SK-N-SH treated with all-trans-retinoic acid at 6 μM for 48 hours (cell line): ENCODE measurements at regions not wholly inside any gene's neighbourhood (a gene's known extent, or its start where the extent isn't known, plus 50 kb on each side); places are given as distances from the start of the nearest gene placed in this dataset.

Experiments
- ATAC-seq: fragments of 200-7000 bp; cut with Tn5 transposase; 3 replicates; pipeline ENCODE4 v1.9.1; 2020; ENCODE audit warnings: mild to moderate bottlenecking, moderate library complexity
- ARNTL ChIP-seq: fragments of 450-650 bp; formaldehyde crosslinking; IDR thresholded peaks from 2 replicates; pipeline ENCODE4 v1.5.0; 2020; ENCODE audit warnings: low read depth, mild to moderate bottlenecking, moderate library complexity, borderline replicate concordance
- OSR1 ChIP-seq: fragments of 250-450 bp; sonication (Bioruptor Pico); IDR thresholded peaks from 2 replicates; pipeline ENCODE4 v1.8.0; 2022; ENCODE audit warnings: moderate library complexity, mild to moderate bottlenecking, inconsistent platforms
- ZNF8 ChIP-seq: fragments of 450-650 bp; formaldehyde crosslinking; IDR thresholded peaks from 2 replicates; pipeline ENCODE4 v1.5.0; 2020; ENCODE audit warnings: mild to moderate bottlenecking, moderate library complexity

- ATAC-seq: no peak
- no peak for TF ChIP-seq OSR1 (CRISPR knock-in tag)
- no peak for TF ChIP-seq ARNTL (CRISPR knock-in tag)
- no peak for TF ChIP-seq ZNF8 (CRISPR knock-in tag)
These were observed 50.9 kb upstream of the MKLN1 start for GRCh38 chr7:131276748-131277147.
